Transverse colon (tissue), 4 donors: ENCODE measurements at regions not wholly inside any gene's neighbourhood (a gene's known extent, or its start where the extent isn't known, plus 50 kb on each side); places are given as distances from the start of the nearest gene placed in this dataset.

Experiments
- DNase-seq: peaks from one replicate; pipeline ENCODE4 v3.0.0-alpha.2; 2019
- H3K27ac ChIP-seq, 4 donors: fragments of 200-600 bp; sonication (generic); 2 replicates each; pipeline ENCODE4 v1.5.1; 2016 to 2018; ENCODE audit warnings: inconsistent platforms in 4 of 4
- H3K27me3 ChIP-seq: fragments of 200-600 bp; sonication (generic); 2 replicates; pipeline ENCODE4 v1.5.1; 2017; ENCODE audit warnings: inconsistent platforms
- H3K36me3 ChIP-seq, 4 donors: fragments of 200-600 bp; sonication (generic); 2 replicates each; pipeline ENCODE4 v1.5.1; 2017 to 2019; ENCODE audit warnings: inconsistent platforms in 4 of 4
- H3K4me1 ChIP-seq, 4 donors: fragments of 200-600 bp; sonication (generic); 2 replicates each; pipeline ENCODE4 v1.5.1; 2017 to 2020; ENCODE audit warnings: inconsistent platforms in 4 of 4
- H3K4me3 ChIP-seq, 4 donors: fragments of 200-600 bp; sonication (generic); 1 replicate in 1 of 4; 2 replicates in 3 of 4; pipeline versions ENCODE4 v1.5.1 to v1.6.1; 2017 to 2019; ENCODE audit warnings: inconsistent platforms in 4 of 4
- H3K9me3 ChIP-seq, 2 donors: fragments of 200-600 bp; sonication (generic); 2 replicates each; pipeline ENCODE4 v1.5.1; 2017 to 2019; ENCODE audit warnings: inconsistent platforms in 2 of 2
- EP300 ChIP-seq: sonication (generic); formaldehyde crosslinking; IDR thresholded peaks from one replicate; pipeline ENCODE4 v1.6.1; 2017; ENCODE audit warnings: antibody characterized with exemption, low read depth
- POLR2A ChIP-seq: fragments of 450-650 bp; IDR thresholded peaks from one replicate; pipeline ENCODE4 v1.6.1; 2016; ENCODE audit warnings: antibody characterized with exemption, mild to moderate bottlenecking, moderate library complexity
- POLR2AphosphoS5 ChIP-seq, 3 donors: sonication (generic); formaldehyde crosslinking; IDR thresholded peaks; one replicate each; pipeline ENCODE4 v1.6.1; 2016; ENCODE audit warnings: antibody characterized with exemption in 3 of 3
- WGBS, 2 donors: methylation state at CpG; one replicate each; pipeline ENCODE4 v1.1.5; 2018; ENCODE audit warnings: low coverage in 1 of 2; 5-methylcytosine and 5-hydroxymethylcytosine counted together
- in situ Hi-C, 4 donors: fragments of 200-750 bp; cut with MboI; loops; one replicate each; pipeline versions ENCODE4 v1.15.0 to v1.15.1; 2017; ENCODE audit warnings: low sequenced_read_pairs in 3 of 4, low pct_ligation_motif_present in 1 of 4, low pct_unique_long_range_greater_than_20kb in 1 of 4
- intact Hi-C: fragments of 100-400 bp; cut with DNase I; formaldehyde crosslinking; loops from one replicate; pipeline ENCODE4 v1.15.1; 2023; ENCODE audit warnings: low total_unique reads
- TF ChIP-seq, protein P1 (sequence below), 5 experiments: fragments of 200-600 bp in 3 of 5; fragments of 450-650 bp in 2 of 5; sonication (generic) in 3 of 5; IDR thresholded peaks; 1 replicate in 2 of 5; 2 replicates in 3 of 5; pipeline ENCODE4 v1.5.1; 2016 to 2017; ENCODE audit warnings: antibody characterized with exemption in 5 of 5, inconsistent platforms in 3 of 5, mild to moderate bottlenecking in 2 of 5, moderate library complexity in 1 of 5

- no peak overlapping the region for H3K4me3 ChIP-seq
- H3K27me3 ChIP-seq = no peaks in the 10 kb centered on the region
- H3K27ac ChIP-seq = no peak overlapping the region
- in situ Hi-C loops = no loop called here
- no peak for DNase-seq
- 51 to 55% methylated on average over 2 of the region's 2 CpGs for WGBS, 2 donors
- H3K36me3 ChIP-seq = no peaks in the 10 kb centered on the region
- intact Hi-C loops = no loop called here
- no peaks in the 10 kb centered on the region for H3K9me3 ChIP-seq
- H3K4me1 ChIP-seq = no peaks in the 10 kb centered on the region
- no peak for TF ChIP-seq POLR2A
- no peak for TF ChIP-seq EP300
- no peak for TF ChIP-seq POLR2AphosphoS5 (IDR thresholded peaks at IDR 0.05)
- TF ChIP-seq, protein P1, sequence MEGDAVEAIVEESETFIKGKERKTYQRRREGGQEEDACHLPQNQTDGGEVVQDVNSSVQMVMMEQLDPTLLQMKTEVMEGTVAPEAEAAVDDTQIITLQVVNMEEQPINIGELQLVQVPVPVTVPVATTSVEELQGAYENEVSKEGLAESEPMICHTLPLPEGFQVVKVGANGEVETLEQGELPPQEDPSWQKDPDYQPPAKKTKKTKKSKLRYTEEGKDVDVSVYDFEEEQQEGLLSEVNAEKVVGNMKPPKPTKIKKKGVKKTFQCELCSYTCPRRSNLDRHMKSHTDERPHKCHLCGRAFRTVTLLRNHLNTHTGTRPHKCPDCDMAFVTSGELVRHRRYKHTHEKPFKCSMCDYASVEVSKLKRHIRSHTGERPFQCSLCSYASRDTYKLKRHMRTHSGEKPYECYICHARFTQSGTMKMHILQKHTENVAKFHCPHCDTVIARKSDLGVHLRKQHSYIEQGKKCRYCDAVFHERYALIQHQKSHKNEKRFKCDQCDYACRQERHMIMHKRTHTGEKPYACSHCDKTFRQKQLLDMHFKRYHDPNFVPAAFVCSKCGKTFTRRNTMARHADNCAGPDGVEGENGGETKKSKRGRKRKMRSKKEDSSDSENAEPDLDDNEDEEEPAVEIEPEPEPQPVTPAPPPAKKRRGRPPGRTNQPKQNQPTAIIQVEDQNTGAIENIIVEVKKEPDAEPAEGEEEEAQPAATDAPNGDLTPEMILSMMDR (IDR thresholded peaks at IDR 0.05) = no peak
Measured at GRCh38 chr1:218850367-218850766, 323.3 kb upstream of the LYPLAL1 start.

- no peaks in the 10 kb centered on the region for H3K36me3 ChIP-seq
- no peak overlapping the region for H3K27ac ChIP-seq
- 65% methylated on average over 2 of the region's 2 CpGs; no CpG with 5 or more reads in 1 of the 2 donors for WGBS, 2 donors
- no peak for DNase-seq
- intact Hi-C loops = no loop called here
- no peaks in the 10 kb centered on the region for H3K27me3 ChIP-seq
- in situ Hi-C loops = no loop called here
- no peaks in the 10 kb centered on the region for H3K9me3 ChIP-seq
- TF ChIP-seq EP300 (no peak), POLR2A (no peak), POLR2AphosphoS5 (IDR thresholded peaks at IDR 0.05) (no peak)
- TF ChIP-seq, protein P1 (IDR thresholded peaks at IDR 0.05) = no peak
- no peak overlapping the region for H3K4me3 ChIP-seq
- H3K4me1 ChIP-seq = no peaks in the 10 kb centered on the region
Measured at GRCh38 chr1:218851586-218851985, 322.1 kb upstream of the LYPLAL1 start.

GRCh38 chr1:218852527-218852926, 321.2 kb upstream of the LYPLAL1 start:
- Histone ChIP-seq H3K36me3 (no peaks in the 10 kb centered on the region), H3K27me3 (no peaks in the 10 kb centered on the region), H3K4me1 (no peaks in the 10 kb centered on the region), H3K9me3 (no peaks in the 10 kb centered on the region), H3K4me3 (no peak overlapping the region), H3K27ac (no peak overlapping the region)
- DNase-seq = no peak
- intact Hi-C loops (no loop called here), in situ Hi-C loops (no loop called here)
- TF ChIP-seq POLR2AphosphoS5 (IDR thresholded peaks at IDR 0.05) = no peak
- TF ChIP-seq, protein P1 (IDR thresholded peaks at IDR 0.05) = no peak
- no peak for TF ChIP-seq EP300
- TF ChIP-seq POLR2A = no peak
- 69 to 76% methylated on average over 4 of the region's 4 CpGs for WGBS, 2 donors

DNA sequence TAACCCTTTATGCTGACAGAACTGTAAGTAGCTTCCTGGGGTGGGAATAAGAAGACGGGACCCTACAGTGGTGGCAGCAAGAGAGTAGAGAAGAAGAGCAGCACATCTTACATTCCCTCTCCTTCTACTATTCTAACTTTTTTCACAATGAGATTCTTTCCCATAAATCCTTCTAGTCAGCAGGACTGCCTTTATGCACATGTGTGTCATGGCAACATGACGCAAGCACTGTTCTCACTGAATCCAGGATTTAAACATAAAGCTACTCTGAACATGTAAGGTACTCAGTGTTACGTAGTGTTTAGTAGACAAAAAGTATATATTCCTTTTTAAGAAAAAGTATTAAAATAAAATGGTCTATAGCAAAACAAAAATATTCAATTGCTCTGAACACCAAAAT, 309.7 kb upstream of the LYPLAL1 start:
- no peak overlapping the region for H3K4me3 ChIP-seq
- WGBS, 2 donors = 89 to 96% methylated on average over 2 to 3 of the region's 3 CpGs
- intact Hi-C loops = no loop called here
- TF ChIP-seq, protein P1 (IDR thresholded peaks at IDR 0.05) = no peak
- TF ChIP-seq POLR2A = no peak
- no peaks in the 10 kb centered on the region for H3K4me1 ChIP-seq
- no peaks in the 10 kb centered on the region for H3K27me3 ChIP-seq
- in situ Hi-C loops = no loop called here
- H3K27ac ChIP-seq = no peak overlapping the region
- no peaks in the 10 kb centered on the region for H3K36me3 ChIP-seq
- DNase-seq = no peak
- H3K9me3 ChIP-seq = no peaks in the 10 kb centered on the region
